Ecto neural progenitor cell (in vitro differentiated cells): ENCODE measurements at regions not wholly inside any gene's neighbourhood (a gene's known extent, or its start where the extent isn't known, plus 50 kb on each side); places are given as distances from the start of the nearest gene placed in this dataset.

Source experiments
- DNase-seq: peaks from one replicate; pipeline ENCODE4 v3.0.0-alpha.2; 2018; ENCODE audit warnings: low spot score

- DNase-seq, result no peak
Observed at GRCh38 chr18:78855188-78855587, 124.4 kb upstream of the SALL3 start.

GRCh38 chr18:78856569-78857313, 122.9 kb upstream of the SALL3 start:
- DNase-seq, result no peak

- peak; percentile 61 for DNase-seq
Observed at GRCh38 chr18:78857314-78858150, 122.1 kb upstream of the SALL3 start.

GRCh38 chr18:78859686-78860085, 119.9 kb upstream of the SALL3 start:
- DNase-seq, result no peak

GRCh38 chr18:78860117-78860516, 119.5 kb upstream of the SALL3 start:
- DNase-seq, result no peak

GRCh38 chr18:78861116-78861515, 118.5 kb upstream of the SALL3 start:
- DNase-seq, result no peak

- DNase-seq, result no peak
Observed at GRCh38 chr18:78861706-78862105, 117.9 kb upstream of the SALL3 start.

- DNase-seq, result no peak
Observed at GRCh38 chr18:78862395-78862794, 117.2 kb upstream of the SALL3 start.

- no peak for DNase-seq
Observed at GRCh38 chr18:78865056-78865598, 114.5 kb upstream of the SALL3 start.

GRCh38 chr18:78865771-78866310, 113.8 kb upstream of the SALL3 start:
- DNase-seq, result no peak

GRCh38 chr18:78867131-78867530, 112.5 kb upstream of the SALL3 start:
- DNase-seq, result no peak

- DNase-seq, result no peak
Observed at GRCh38 chr18:78868330-78869316, 111.0 kb upstream of the SALL3 start.

- DNase-seq, result no peak
Observed at GRCh38 chr18:78871618-78872017, 108.0 kb upstream of the SALL3 start.

GRCh38 chr18:78873926-78874500, 105.6 kb upstream of the SALL3 start:
- no peak for DNase-seq

- no peak for DNase-seq
Observed at GRCh38 chr18:78875016-78875777, 104.4 kb upstream of the SALL3 start.

- no peak for DNase-seq
Observed at GRCh38 chr18:78875778-78876650, 103.6 kb upstream of the SALL3 start.

GRCh38 chr18:78876868-78877267, 102.8 kb upstream of the SALL3 start:
- DNase-seq, result no peak

GRCh38 chr18:78878335-78878734, 101.3 kb upstream of the SALL3 start:
- DNase-seq, result peak; percentile 21
